ENCODE measurements at regions not wholly inside any gene's neighbourhood (a gene's known extent, or its start where the extent isn't known, plus 50 kb on each side); places are given as distances from the start of the nearest gene placed in this dataset.

- H3K36me3 Mint-ChIP-seq (ENCODE audit: unreplicated experiment) = peaks cover 8% of the 10 kb centered on the region
- no peak for TF ChIP-seq CTCF (IDR thresholded peaks at IDR 0.05; ENCODE audit: partially characterized antibody, unreplicated experiment)
These were observed 91.2 kb upstream of the SPATA31C2 start for GRCh38 chr9:88229434-88229833.

GRCh38 chr9:88224938-88225337 is 86.7 kb upstream of the SPATA31C2 start:
- H3K4me1 Mint-ChIP-seq (ENCODE audit: low read depth, unreplicated experiment) = peaks cover 9% of the 10 kb centered on the region

More at GRCh38 chr9:88229434-88229833, 91.2 kb upstream of the SPATA31C2 start:
- H3K27me3 Mint-ChIP-seq (ENCODE audit: unreplicated experiment) = peaks cover 2% of the 10 kb centered on the region
- H3K9me3 Mint-ChIP-seq (ENCODE audit: unreplicated experiment) = peaks cover 3% of the 10 kb centered on the region
- H3K4me3 Mint-ChIP-seq (ENCODE audit: unreplicated experiment) = no peak overlapping the region
- DNase-seq = no peak
- peaks cover 13% of the 10 kb centered on the region for H3K4me1 Mint-ChIP-seq (ENCODE audit: low read depth, unreplicated experiment)
- no peak overlapping the region for H3K27ac Mint-ChIP-seq (ENCODE audit: unreplicated experiment)

GRCh38 chr9:88221105-88221504 is 82.8 kb upstream of the SPATA31C2 start:
- peaks cover 4% of the 10 kb centered on the region for H3K36me3 Mint-ChIP-seq (ENCODE audit: unreplicated experiment)
- peaks cover 15% of the 10 kb centered on the region for H3K4me1 Mint-ChIP-seq (ENCODE audit: low read depth, unreplicated experiment)
- no peak for TF ChIP-seq CTCF (IDR thresholded peaks at IDR 0.05; ENCODE audit: partially characterized antibody, unreplicated experiment)
- peaks cover 4% of the 10 kb centered on the region for H3K9me3 Mint-ChIP-seq (ENCODE audit: unreplicated experiment)
- no peak overlapping the region for H3K4me3 Mint-ChIP-seq (ENCODE audit: unreplicated experiment)
- no peaks in the 10 kb centered on the region for H3K27me3 Mint-ChIP-seq (ENCODE audit: unreplicated experiment)
- DNase-seq = no peak
- peak overlapping the region; percentile 5 for H3K27ac Mint-ChIP-seq (ENCODE audit: unreplicated experiment)

More at GRCh38 chr9:88224938-88225337, 86.7 kb upstream of the SPATA31C2 start:
- peaks cover 4% of the 10 kb centered on the region for H3K9me3 Mint-ChIP-seq (ENCODE audit: unreplicated experiment)
- DNase-seq = no peak
- H3K27ac Mint-ChIP-seq (ENCODE audit: unreplicated experiment) = no peak overlapping the region
- H3K27me3 Mint-ChIP-seq (ENCODE audit: unreplicated experiment) = no peaks in the 10 kb centered on the region
- no peak overlapping the region for H3K4me3 Mint-ChIP-seq (ENCODE audit: unreplicated experiment)
- H3K36me3 Mint-ChIP-seq (ENCODE audit: unreplicated experiment) = peaks cover 4% of the 10 kb centered on the region
- TF ChIP-seq CTCF (IDR thresholded peaks at IDR 0.05; ENCODE audit: partially characterized antibody, unreplicated experiment) = no peak

GRCh38 chr9:88220652-88221051 is 82.4 kb upstream of the SPATA31C2 start:
- Mint-ChIP-seq H3K9me3 (ENCODE audit: unreplicated experiment) (peaks cover 4% of the 10 kb centered on the region), H3K27ac (ENCODE audit: unreplicated experiment) (no peak overlapping the region), H3K4me1 (ENCODE audit: low read depth, unreplicated experiment) (peaks cover 15% of the 10 kb centered on the region), H3K27me3 (ENCODE audit: unreplicated experiment) (no peaks in the 10 kb centered on the region), H3K4me3 (ENCODE audit: unreplicated experiment) (no peak overlapping the region), H3K36me3 (ENCODE audit: unreplicated experiment) (peaks cover 4% of the 10 kb centered on the region)
- TF ChIP-seq CTCF (IDR thresholded peaks at IDR 0.05; ENCODE audit: partially characterized antibody, unreplicated experiment) = no peak
- DNase-seq = no peak

GRCh38 chr9:88219601-88220000 is 81.3 kb upstream of the SPATA31C2 start:
- H3K4me3 Mint-ChIP-seq (ENCODE audit: unreplicated experiment) = no peak overlapping the region
- no peak for TF ChIP-seq CTCF (IDR thresholded peaks at IDR 0.05; ENCODE audit: partially characterized antibody, unreplicated experiment)
- no peaks in the 10 kb centered on the region for H3K27me3 Mint-ChIP-seq (ENCODE audit: unreplicated experiment)
- peaks cover 4% of the 10 kb centered on the region for H3K9me3 Mint-ChIP-seq (ENCODE audit: unreplicated experiment)
- H3K27ac Mint-ChIP-seq (ENCODE audit: unreplicated experiment) = no peak overlapping the region
- no peak for DNase-seq
- H3K4me1 Mint-ChIP-seq (ENCODE audit: low read depth, unreplicated experiment) = peaks cover 15% of the 10 kb centered on the region
- peaks cover 4% of the 10 kb centered on the region for H3K36me3 Mint-ChIP-seq (ENCODE audit: unreplicated experiment)

Measured in glutamatergic neuron (in vitro differentiated cells).